Lower leg skin (tissue), 4 donors: ENCODE measurements at regions not wholly inside any gene's neighbourhood (a gene's known extent, or its start where the extent isn't known, plus 50 kb on each side); places are given as distances from the start of the nearest gene placed in this dataset.

Experiments
- DNase-seq, 2 donors: peaks; one replicate each; pipeline ENCODE4 v3.0.0-alpha.2; 2019; ENCODE audit warnings: low spot score in 2 of 2
- H3K4me3 ChIP-seq: fragments of 200-600 bp; sonication (generic); 2 replicates; pipeline ENCODE4 v1.5.1; 2017; ENCODE audit warnings: mild to moderate bottlenecking, low read depth; ENCODE audit not compliant: poor library complexity, severe bottlenecking
- POLR2A ChIP-seq, 2 donors: fragments of 450-650 bp; IDR thresholded peaks; one replicate each; pipeline ENCODE4 v1.6.1; 2016 to 2017; ENCODE audit warnings: antibody characterized with exemption in 2 of 2, mild to moderate bottlenecking in 1 of 2, moderate library complexity in 1 of 2
- WGBS, 2 donors: methylation state at CpG; one replicate each; pipeline ENCODE4 v1.1.5; 2018; 5-methylcytosine and 5-hydroxymethylcytosine counted together
- intact Hi-C: fragments of 100-400 bp; cut with DNase I; formaldehyde crosslinking; loops from one replicate; pipeline ENCODE4 v1.15.0; 2023; ENCODE audit warnings: low total_unique reads
- TF ChIP-seq, protein P1 (sequence below), 3 donors: fragments of 450-650 bp; IDR thresholded peaks; one replicate each; pipeline ENCODE4 v1.5.1; 2016; ENCODE audit warnings: antibody characterized with exemption in 3 of 3, mild to moderate bottlenecking in 3 of 3, moderate library complexity in 2 of 3

DNA sequence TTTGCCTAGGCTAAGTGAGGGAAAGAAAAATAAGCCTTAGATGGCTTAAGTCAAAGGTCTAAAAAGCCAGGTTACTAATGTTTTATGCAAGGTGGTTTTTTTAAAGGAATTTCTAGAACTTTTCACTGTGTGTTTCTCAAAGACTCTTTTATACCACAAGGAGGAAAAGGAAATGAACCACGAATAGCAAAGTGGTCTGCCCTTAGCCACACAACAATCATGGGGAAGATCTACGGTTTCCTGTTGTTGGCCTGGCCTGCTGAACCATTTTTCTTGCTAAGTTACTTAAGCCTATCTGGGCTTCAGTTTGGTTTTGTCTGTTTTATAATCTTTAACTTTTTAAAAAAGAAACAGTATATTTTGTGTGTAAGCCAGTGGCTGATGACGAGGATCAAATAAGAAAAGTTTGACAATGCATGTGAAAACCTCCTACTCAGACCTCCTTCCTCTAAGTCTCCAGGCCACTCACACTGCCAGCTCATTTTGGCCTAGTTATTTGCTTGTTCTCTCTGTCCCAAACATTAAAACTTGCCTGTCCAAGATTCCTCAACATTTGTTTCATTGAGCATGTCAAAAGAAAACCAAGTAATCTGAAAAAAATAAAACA, 56.7 kb upstream of the COL25A1 start:
- 65 to 70% methylated on average over 3 of the region's 3 CpGs for WGBS, 2 donors
- DNase-seq = no peak
- H3K4me3 ChIP-seq = no peak overlapping the region
- TF ChIP-seq POLR2A (IDR thresholded peaks at IDR 0.05) = no peak
- TF ChIP-seq, protein P1, sequence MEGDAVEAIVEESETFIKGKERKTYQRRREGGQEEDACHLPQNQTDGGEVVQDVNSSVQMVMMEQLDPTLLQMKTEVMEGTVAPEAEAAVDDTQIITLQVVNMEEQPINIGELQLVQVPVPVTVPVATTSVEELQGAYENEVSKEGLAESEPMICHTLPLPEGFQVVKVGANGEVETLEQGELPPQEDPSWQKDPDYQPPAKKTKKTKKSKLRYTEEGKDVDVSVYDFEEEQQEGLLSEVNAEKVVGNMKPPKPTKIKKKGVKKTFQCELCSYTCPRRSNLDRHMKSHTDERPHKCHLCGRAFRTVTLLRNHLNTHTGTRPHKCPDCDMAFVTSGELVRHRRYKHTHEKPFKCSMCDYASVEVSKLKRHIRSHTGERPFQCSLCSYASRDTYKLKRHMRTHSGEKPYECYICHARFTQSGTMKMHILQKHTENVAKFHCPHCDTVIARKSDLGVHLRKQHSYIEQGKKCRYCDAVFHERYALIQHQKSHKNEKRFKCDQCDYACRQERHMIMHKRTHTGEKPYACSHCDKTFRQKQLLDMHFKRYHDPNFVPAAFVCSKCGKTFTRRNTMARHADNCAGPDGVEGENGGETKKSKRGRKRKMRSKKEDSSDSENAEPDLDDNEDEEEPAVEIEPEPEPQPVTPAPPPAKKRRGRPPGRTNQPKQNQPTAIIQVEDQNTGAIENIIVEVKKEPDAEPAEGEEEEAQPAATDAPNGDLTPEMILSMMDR (IDR thresholded peaks at IDR 0.05) = no peak
- intact Hi-C loops = no loop called here

DNA sequence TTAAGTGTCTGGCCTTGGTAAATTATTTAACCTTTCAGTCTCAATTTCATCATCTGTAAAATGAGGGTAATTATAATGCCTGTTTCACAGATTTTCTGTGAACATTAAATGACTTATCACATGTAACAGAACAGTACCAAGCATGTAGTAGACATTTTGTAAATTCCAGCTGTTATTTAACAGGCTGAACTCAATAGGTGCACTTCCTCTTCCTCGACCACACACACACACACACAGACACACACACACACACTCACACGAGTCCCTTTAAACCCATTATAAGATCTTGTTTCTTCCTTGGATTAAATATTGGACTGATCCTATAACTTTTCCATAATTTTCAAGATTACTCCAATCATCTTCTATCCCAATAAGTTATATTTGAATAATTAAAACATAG, 53.4 kb upstream of the COL25A1 start:
- TF ChIP-seq, protein P1 (IDR thresholded peaks at IDR 0.05) = no peak
- TF ChIP-seq POLR2A (IDR thresholded peaks at IDR 0.05) = no peak
- no peak overlapping the region for H3K4me3 ChIP-seq
- no peak for DNase-seq
- 53 to 61% methylated on average over 2 of the region's 2 CpGs for WGBS, 2 donors
- intact Hi-C loops = no loop called here

DNA sequence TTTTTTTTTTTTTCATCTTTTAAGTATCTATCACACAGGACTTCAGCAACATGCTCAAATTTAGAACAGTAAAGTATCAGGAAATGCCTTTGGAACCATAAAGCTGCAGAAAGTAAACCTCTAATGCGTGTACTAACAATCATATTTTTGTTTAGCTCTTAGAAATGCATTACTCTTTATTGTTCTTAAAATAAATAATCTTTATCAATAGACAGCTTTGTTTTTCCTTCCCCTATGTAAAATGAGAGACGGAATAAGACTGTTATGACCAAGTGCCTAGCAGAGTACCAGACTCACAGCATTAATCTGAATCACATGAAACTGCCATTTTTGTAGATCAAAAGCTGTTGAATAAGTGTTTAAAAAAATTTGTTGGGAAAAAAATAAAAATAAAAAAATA, 50.5 kb upstream of the COL25A1 start:
- WGBS, 2 donors = 44 to 87% methylated on average over 2 of the region's 2 CpGs
- intact Hi-C loops = no loop called here
- no peak for TF ChIP-seq POLR2A (IDR thresholded peaks at IDR 0.05)
- TF ChIP-seq, protein P1 (IDR thresholded peaks at IDR 0.05) = no peak
- H3K4me3 ChIP-seq = no peak overlapping the region
- no peak for DNase-seq
